Skeletal muscle satellite cell (primary cell): ENCODE measurements at regions not wholly inside any gene's neighbourhood (a gene's known extent, or its start where the extent isn't known, plus 50 kb on each side); places are given as distances from the start of the nearest gene placed in this dataset.
"Not testable (repeated sequence)": the region's sequence is repeated elsewhere in the genome, so short reads cannot be mapped to it uniquely, and the experiment has no call there.

ENCODE experiments used
- H3K27me3 ChIP-seq: 2 replicates; pipeline ENCODE4 v1.7.0; 2013; ENCODE audit warnings: low read length; ENCODE audit not compliant: control insufficient read depth, insufficient read depth
- H3K36me3 ChIP-seq: 2 replicates; pipeline ENCODE4 v1.7.0; 2013; ENCODE audit warnings: mild to moderate bottlenecking, control low read depth, low read length; ENCODE audit not compliant: insufficient read depth
- H3K4me1 ChIP-seq: 2 replicates; pipeline ENCODE4 v1.7.0; 2013; ENCODE audit warnings: low read length; ENCODE audit not compliant: control insufficient read depth, insufficient read depth
- H3K4me2 ChIP-seq: 2 replicates; pipeline ENCODE4 v1.7.0; 2013; ENCODE audit warnings: mild to moderate bottlenecking, low read length
- H3K4me3 ChIP-seq: 2 replicates; pipeline ENCODE4 v1.7.0; 2013; ENCODE audit warnings: low read length
- H3K9ac ChIP-seq: 2 replicates; pipeline ENCODE4 v1.7.0; 2013; ENCODE audit warnings: mild to moderate bottlenecking, low read depth, low read length, moderate library complexity
- H3K9me3 ChIP-seq: replicated peaks from 2 replicates; pipeline ENCODE4 v1.7.0; 2013; ENCODE audit warnings: mild to moderate bottlenecking, control low read depth, low read length

- H3K4me3 ChIP-seq, H3K4me2 ChIP-seq, H3K27me3 ChIP-seq, H3K36me3 ChIP-seq, H3K9ac ChIP-seq, H3K9me3 ChIP-seq, H3K4me1 ChIP-seq: not testable (repeated sequence)
These were observed 61.2 kb upstream of the ZNF322 start for GRCh38 chr6:26720663-26721218.

GRCh38 chr6:26730019-26730766, 70.6 kb upstream of the ZNF322 start:
- not testable (repeated sequence) for H3K4me3 ChIP-seq, H3K36me3 ChIP-seq, H3K27me3 ChIP-seq, H3K4me2 ChIP-seq, H3K4me1 ChIP-seq, H3K9ac ChIP-seq, H3K9me3 ChIP-seq

- not testable (repeated sequence) for H3K27me3 ChIP-seq, H3K9ac ChIP-seq, H3K9me3 ChIP-seq, H3K4me1 ChIP-seq, H3K36me3 ChIP-seq, H3K4me3 ChIP-seq, H3K4me2 ChIP-seq
These were observed 75.4 kb upstream of the ZNF322 start for GRCh38 chr6:26734776-26735472.

GRCh38 chr6:26739811-26740210, 80.3 kb upstream of the ZNF322 start:
- no peak overlapping the region for H3K9ac ChIP-seq
- peaks cover 4% of the 10 kb centered on the region for H3K4me1 ChIP-seq
- H3K36me3 ChIP-seq = no peaks in the 10 kb centered on the region
- H3K9me3 ChIP-seq = no peaks in the 10 kb centered on the region
- no peak overlapping the region for H3K4me2 ChIP-seq
- H3K27me3 ChIP-seq = peaks cover 12% of the 10 kb centered on the region
- no peak overlapping the region for H3K4me3 ChIP-seq

GRCh38 chr6:26743157-26743821, 83.7 kb upstream of the ZNF322 start:
- Histone ChIP-seq H3K36me3 (no peaks in the 10 kb centered on the region), H3K4me1 (peaks cover 4% of the 10 kb centered on the region), H3K27me3 (peaks cover 18% of the 10 kb centered on the region), H3K4me2 (peak overlapping the region; percentile 59), H3K9ac (no peak overlapping the region), H3K9me3 (no peaks in the 10 kb centered on the region), H3K4me3 (no peak overlapping the region)

GRCh38 chr6:26743941-26744699, 84.6 kb upstream of the ZNF322 start:
- H3K4me2 ChIP-seq = peak overlapping the region; percentile 59
- peaks cover 20% of the 10 kb centered on the region for H3K27me3 ChIP-seq
- H3K4me3 ChIP-seq = peak overlapping the region; percentile 27
- H3K9me3 ChIP-seq = no peaks in the 10 kb centered on the region
- peaks cover 4% of the 10 kb centered on the region for H3K4me1 ChIP-seq
- H3K36me3 ChIP-seq = no peaks in the 10 kb centered on the region
- no peak overlapping the region for H3K9ac ChIP-seq

GRCh38 chr6:26744837-26745282, 85.3 kb upstream of the ZNF322 start:
- H3K36me3 ChIP-seq, H3K9me3 ChIP-seq, H3K4me3 ChIP-seq, H3K9ac ChIP-seq, H3K4me1 ChIP-seq, H3K4me2 ChIP-seq: not testable (repeated sequence)
- peaks cover 23% of the 10 kb centered on the region for H3K27me3 ChIP-seq

GRCh38 chr6:26745964-26746363, 86.4 kb upstream of the ZNF322 start:
- H3K4me1 ChIP-seq, H3K9ac ChIP-seq, H3K4me3 ChIP-seq, H3K36me3 ChIP-seq, H3K9me3 ChIP-seq, H3K4me2 ChIP-seq: not testable (repeated sequence)
- H3K27me3 ChIP-seq = peaks cover 23% of the 10 kb centered on the region

GRCh38 chr6:26749126-26749758, 89.7 kb upstream of the ZNF322 start:
- not testable (repeated sequence) for H3K4me2 ChIP-seq, H3K9ac ChIP-seq, H3K4me1 ChIP-seq, H3K36me3 ChIP-seq, H3K4me3 ChIP-seq, H3K9me3 ChIP-seq
- H3K27me3 ChIP-seq = peaks cover 21% of the 10 kb centered on the region

- H3K9me3 ChIP-seq, H3K4me2 ChIP-seq, H3K4me1 ChIP-seq, H3K36me3 ChIP-seq, H3K9ac ChIP-seq, H3K4me3 ChIP-seq: not testable (repeated sequence)
- peaks cover 20% of the 10 kb centered on the region for H3K27me3 ChIP-seq
These were observed 90.2 kb upstream of the ZNF322 start for GRCh38 chr6:26749759-26750126.

GRCh38 chr6:26754212-26754611, 94.7 kb upstream of the ZNF322 start:
- Histone ChIP-seq H3K9me3 (no peaks in the 10 kb centered on the region), H3K9ac (no peak overlapping the region), H3K4me2 (no peak overlapping the region), H3K36me3 (no peaks in the 10 kb centered on the region), H3K4me3 (no peak overlapping the region), H3K27me3 (peaks cover 20% of the 10 kb centered on the region), H3K4me1 (no peaks in the 10 kb centered on the region)
